ENCODE measurements at regions not wholly inside any gene's neighbourhood (a gene's known extent, or its start where the extent isn't known, plus 50 kb on each side); places are given as distances from the start of the nearest gene placed in this dataset.
"Not testable (repeated sequence)": the region's sequence is repeated elsewhere in the genome, so short reads cannot be mapped to it uniquely, and the experiment has no call there.

- H3K4me3 ChIP-seq (ENCODE audit: low read depth, low read length); CTCF ChIA-PET; POLR2A ChIA-PET: not testable (repeated sequence)
Observed at GRCh38 chr22:23460517-23461031, 119.5 kb downstream of the IGLL1 start.

GRCh38 chr22:23459645-23460516 lies 120.2 kb downstream of the IGLL1 start:
- H3K27ac ChIP-seq (ENCODE audit: extremely low read depth, low read depth, low read length); H3K9me3 ChIP-seq (ENCODE audit: control insufficient read depth, insufficient read depth, low read depth, low read length); POLR2A ChIA-PET; H3K36me3 ChIP-seq (ENCODE audit: control insufficient read depth in 2 of 2, insufficient read depth in 1 of 2, low read length in 2 of 2); H3K4me3 ChIP-seq (ENCODE audit: low read depth, low read length); CTCF ChIA-PET; H3K4me1 ChIP-seq (ENCODE audit: control insufficient read depth, insufficient read depth, low read length): not testable (repeated sequence)
- TF ChIP-seq GLIS1 (tag by site-specific recombination; IDR thresholded peaks at IDR 0.05), result peak; percentile 64
- peak; percentile 79 for TF ChIP-seq ZIC2 (tag by site-specific recombination; IDR thresholded peaks at IDR 0.05)

More at GRCh38 chr22:23460517-23461031, 119.5 kb downstream of the IGLL1 start:
- not testable (repeated sequence) for H3K4me1 ChIP-seq (ENCODE audit: control insufficient read depth, insufficient read depth, low read length); H3K36me3 ChIP-seq (ENCODE audit: control insufficient read depth in 2 of 2, insufficient read depth in 1 of 2, low read length in 2 of 2); H3K9me3 ChIP-seq (ENCODE audit: control insufficient read depth, insufficient read depth, low read depth, low read length); H3K27ac ChIP-seq (ENCODE audit: extremely low read depth, low read depth, low read length)
- TF ChIP-seq ZFHX2 (tag by site-specific recombination; conservative IDR thresholded peaks at IDR 0.05) (peak; percentile 54), ZIC2 (tag by site-specific recombination; IDR thresholded peaks at IDR 0.05) (peak; percentile 30; the same call in 1 of the 2 replicates), EGR2 (tag by site-specific recombination; IDR thresholded peaks at IDR 0.05; ENCODE audit: low read depth) (peak; percentile 52)

GRCh38 chr22:23458663-23459541 lies 121.2 kb downstream of the IGLL1 start:
- CTCF ChIA-PET, result interaction anchor here (0.6 kb wide), 1 partner anchor 56 kb away, joined by 3 read pairs; no protein-coding TSS in a partner anchor
- POLR2A ChIA-PET, result no interaction called here
- TF ChIP-seq EGR2 (tag by site-specific recombination; IDR thresholded peaks at IDR 0.05; ENCODE audit: low read depth) (no peak), ZNF324 (tag by site-specific recombination; IDR thresholded peaks at IDR 0.05) (no peak), PBX3 (CRISPR knock-in tag; IDR thresholded peaks at IDR 0.05) (no peak), ZSCAN18 (tag by site-specific recombination; IDR thresholded peaks at IDR 0.05) (no peak), ZNF223 (tag by site-specific recombination; IDR thresholded peaks at IDR 0.05) (no peak), PRDM6 (tag by site-specific recombination; IDR thresholded peaks at IDR 0.05) (no peak), ZNF23 (tag by site-specific recombination; IDR thresholded peaks at IDR 0.05; ENCODE audit: borderline replicate concordance) (no peak), ZNF354C (tag by site-specific recombination; IDR thresholded peaks at IDR 0.05; ENCODE audit: borderline replicate concordance, low read depth) (no peak), ZNF670 (tag by site-specific recombination; IDR thresholded peaks at IDR 0.05; ENCODE audit: low read depth) (no peak), ZSCAN5A (tag by site-specific recombination; IDR thresholded peaks at IDR 0.05) (no peak), PRDM2 (tag by site-specific recombination; IDR thresholded peaks at IDR 0.05; ENCODE audit: borderline replicate concordance) (no peak), ZNF112 (tag by site-specific recombination; IDR thresholded peaks at IDR 0.05) (no peak)

More at GRCh38 chr22:23458663-23459541, 121.2 kb downstream of the IGLL1 start:
- no peak overlapping the region for H3K27ac ChIP-seq (ENCODE audit: extremely low read depth, low read depth, low read length)
- no peaks in the 10 kb centered on the region for H3K36me3 ChIP-seq (ENCODE audit: control insufficient read depth in 2 of 2, insufficient read depth in 1 of 2, low read length in 2 of 2)
- no peak overlapping the region for H3K4me3 ChIP-seq (ENCODE audit: low read depth, low read length)
- H3K4me1 ChIP-seq (ENCODE audit: control insufficient read depth, insufficient read depth, low read length), result no peaks in the 10 kb centered on the region
- H3K9me3 ChIP-seq (ENCODE audit: control insufficient read depth, insufficient read depth, low read depth, low read length), result no peaks in the 10 kb centered on the region

Data from HEK293 (cell line).